ENCODE measurements at regions not wholly inside any gene's neighbourhood (a gene's known extent, or its start where the extent isn't known, plus 50 kb on each side); places are given as distances from the start of the nearest gene placed in this dataset.

DNA sequence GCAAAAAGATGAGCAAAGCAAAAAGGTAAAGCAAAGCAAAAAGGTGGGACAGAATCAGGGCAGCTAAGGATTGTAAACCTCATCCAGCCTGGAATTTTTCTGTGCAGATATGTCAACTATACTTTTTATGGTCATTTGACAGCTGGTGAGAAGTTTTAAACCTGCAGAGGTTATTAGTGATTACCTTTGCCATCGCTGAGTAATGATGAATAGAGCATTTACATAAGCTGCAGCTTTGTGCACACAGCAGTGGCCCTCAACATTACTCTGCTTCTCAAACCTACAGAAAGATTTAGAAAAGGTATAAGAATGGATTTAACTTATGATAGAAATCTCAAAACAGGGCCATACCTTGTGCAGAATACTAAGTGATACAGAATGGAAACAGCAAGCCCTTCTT is 54.5 kb upstream of the C4orf54 start:
- no peak for DNase-seq

DNA sequence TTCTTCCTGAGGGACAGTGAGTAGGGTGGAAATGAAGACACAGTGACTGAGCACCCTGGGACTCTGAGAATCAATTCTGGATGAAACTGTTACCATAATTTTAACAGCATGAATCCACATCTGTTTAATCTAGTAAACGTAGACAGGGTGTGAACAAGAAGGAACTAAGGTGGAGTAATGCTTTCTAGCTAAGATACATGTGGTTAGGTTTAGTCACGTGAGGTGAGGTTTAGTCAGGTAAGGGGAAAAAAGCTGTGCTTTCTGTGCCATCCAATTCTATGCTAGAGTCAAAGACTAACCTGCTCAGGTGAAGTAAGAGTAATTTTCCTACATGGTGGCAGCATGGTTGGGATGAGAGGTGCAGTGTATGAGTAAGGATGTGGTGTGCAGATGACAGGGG is 54.0 kb upstream of the C4orf54 start:
- no peak for DNase-seq

DNA sequence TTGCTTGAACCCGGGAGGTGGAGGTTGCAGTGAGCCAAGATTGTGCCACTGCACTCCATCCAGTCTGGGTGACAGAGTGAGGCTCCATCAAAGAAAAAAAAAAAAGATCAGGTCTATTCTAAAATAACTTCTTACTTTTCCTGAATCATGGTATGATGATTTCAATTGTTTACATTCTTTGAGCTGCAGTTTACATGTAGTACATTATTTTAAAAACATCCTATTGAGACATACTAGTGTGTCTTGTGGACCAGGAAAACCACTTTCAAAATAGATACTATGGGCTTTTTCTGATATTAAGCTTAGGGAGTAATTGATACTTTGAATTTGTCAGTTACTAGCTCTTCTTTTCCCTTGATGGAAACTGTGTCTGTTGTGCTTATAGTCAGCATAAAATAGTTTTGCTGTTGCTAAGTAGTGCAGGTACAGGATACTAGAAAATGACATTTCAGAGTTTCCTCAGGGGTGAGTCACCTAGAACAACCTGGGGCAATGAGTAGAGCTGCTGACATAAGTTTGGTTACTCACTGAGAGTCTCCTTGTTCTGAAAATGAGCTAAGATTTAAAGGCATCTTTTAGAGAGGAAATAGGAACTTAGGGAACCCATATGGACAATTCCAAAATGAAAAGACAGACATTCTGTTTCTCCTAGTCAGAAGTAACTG is 53.2 kb upstream of the C4orf54 start:
- no peak for DNase-seq

DNA sequence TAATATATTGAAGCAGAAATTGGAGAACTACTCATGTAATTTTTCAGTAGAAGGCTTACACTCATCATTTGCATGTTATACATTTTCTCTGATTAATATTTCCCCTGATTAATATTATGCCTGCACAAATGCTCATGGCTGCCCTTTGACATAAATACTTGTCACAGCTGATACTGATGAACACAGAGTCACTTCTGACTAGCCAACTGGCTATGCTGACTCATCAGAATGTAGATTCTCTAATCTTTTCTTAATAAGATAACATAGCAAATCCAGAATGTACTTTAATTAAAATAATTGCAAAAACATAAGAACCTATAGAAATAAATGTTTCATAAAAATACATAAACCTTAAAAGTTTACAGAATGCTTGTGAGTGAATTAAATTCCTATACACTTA is 52.4 kb upstream of the C4orf54 start:
- DNase-seq, result no peak

DNA sequence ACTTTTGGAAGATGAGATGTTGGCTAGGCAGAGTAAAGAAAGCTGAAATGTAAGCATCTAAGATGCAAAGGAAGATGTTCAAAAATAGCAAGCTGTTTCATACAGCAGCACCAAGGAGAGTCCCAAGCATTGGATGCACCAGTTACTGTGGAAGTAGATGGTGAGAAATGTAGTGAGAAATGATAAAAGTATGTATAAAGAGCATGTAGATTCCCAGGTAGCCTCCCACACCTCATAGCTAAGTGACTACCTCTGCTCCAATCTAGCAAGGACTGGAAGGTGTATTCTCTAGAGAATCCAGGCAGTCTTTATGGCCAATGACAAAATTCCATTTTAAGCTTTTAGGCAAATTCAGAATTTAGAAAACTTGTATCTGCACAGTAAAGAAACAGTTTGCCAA is 50.9 kb upstream of the C4orf54 start:
- DNase-seq, result no peak
